SKM-1 (cell line): ENCODE measurements at regions not wholly inside any gene's neighbourhood (a gene's known extent, or its start where the extent isn't known, plus 50 kb on each side); places are given as distances from the start of the nearest gene placed in this dataset.

Experiments
- DNase-seq: peaks from one replicate; lab custom pipeline; 2025; ENCODE audit not compliant: unreplicated experiment; lab: John Stamatoyannopoulos, UW

GRCh38 chr2:23241121-23241520 lies 143.9 kb upstream of the KLHL29 start:
- DNase-seq: no peak

- no peak for DNase-seq
These were observed 143.3 kb upstream of the KLHL29 start for GRCh38 chr2:23241611-23242245.

GRCh38 chr2:23243073-23243659 lies 141.8 kb upstream of the KLHL29 start:
- no peak for DNase-seq

- no peak for DNase-seq
These were observed 140.4 kb upstream of the KLHL29 start for GRCh38 chr2:23244617-23245016.

- DNase-seq: no peak
These were observed 137.8 kb upstream of the KLHL29 start for GRCh38 chr2:23246992-23247683.

GRCh38 chr2:23248667-23249066 lies 136.3 kb upstream of the KLHL29 start:
- no peak for DNase-seq

GRCh38 chr2:23249348-23249747 lies 135.6 kb upstream of the KLHL29 start:
- DNase-seq: no peak

GRCh38 chr2:23250371-23250770 lies 134.6 kb upstream of the KLHL29 start:
- no peak for DNase-seq

- no peak for DNase-seq
These were observed 128.3 kb upstream of the KLHL29 start for GRCh38 chr2:23256643-23257042.

- no peak for DNase-seq
These were observed 124.4 kb upstream of the KLHL29 start for GRCh38 chr2:23260621-23261020.

- DNase-seq: no peak
These were observed 116.3 kb upstream of the KLHL29 start for GRCh38 chr2:23268467-23269263.

GRCh38 chr2:23269747-23270146 lies 115.2 kb upstream of the KLHL29 start:
- DNase-seq: no peak

- DNase-seq: no peak
These were observed 114.2 kb upstream of the KLHL29 start for GRCh38 chr2:23270810-23271209.

GRCh38 chr2:23271230-23271629 lies 113.7 kb upstream of the KLHL29 start:
- no peak for DNase-seq

- no peak for DNase-seq
These were observed 111.2 kb upstream of the KLHL29 start for GRCh38 chr2:23273786-23274185.

- DNase-seq: no peak
These were observed 104.6 kb upstream of the KLHL29 start for GRCh38 chr2:23280401-23280800.

GRCh38 chr2:23283653-23284052 lies 101.3 kb upstream of the KLHL29 start:
- DNase-seq: no peak

- no peak for DNase-seq
These were observed 99.7 kb upstream of the KLHL29 start for GRCh38 chr2:23285091-23285800.

GRCh38 chr2:23286031-23286757 lies 98.8 kb upstream of the KLHL29 start:
- DNase-seq: no peak
